GM23338 (cell line): ENCODE measurements at regions not wholly inside any gene's neighbourhood (a gene's known extent, or its start where the extent isn't known, plus 50 kb on each side); places are given as distances from the start of the nearest gene placed in this dataset.

ENCODE experiments used
- CTCF ChIP-seq, 2 experiments: fragments of 200-600 bp in 1 of 2; sonication (generic) in 1 of 2; conservative IDR thresholded peaks; 2 replicates each; pipeline versions ENCODE4 v1.5.1 to v1.6.1; 2016 to 2017; ENCODE audit warnings: antibody characterized with exemption in 2 of 2, low read depth in 2 of 2, mild to moderate bottlenecking in 2 of 2, moderate library complexity in 1 of 2
- ETS1 ChIP-seq: IDR thresholded peaks from 2 replicates; pipeline ENCODE4 v1.6.1; 2016; ENCODE audit warnings: antibody characterized with exemption

GRCh38 chr18:51340332-51340731 is 142.9 kb upstream of the MEX3C start:
- no peak for TF ChIP-seq CTCF (conservative IDR thresholded peaks at IDR 0.05; ENCODE audit: low read depth in 2 of 2)
- TF ChIP-seq ETS1: no peak
